Stimulated activated CD4-positive, alpha-beta T cell treated with anti-CD3 and anti-CD28 coated beads, Interleukin-12 subunit alpha, Interleukin-12 subunit beta, amount 100 ng/mL, for 24 hours (primary cell): ENCODE measurements at regions not wholly inside any gene's neighbourhood (a gene's known extent, or its start where the extent isn't known, plus 50 kb on each side); places are given as distances from the start of the nearest gene placed in this dataset.

ENCODE experiments used
- DNase-seq, 2 experiments: peaks; one replicate each; pipeline ENCODE4 v3.0.0-alpha.2; 2020; ENCODE audit warnings: low read depth in 2 of 2

DNA sequence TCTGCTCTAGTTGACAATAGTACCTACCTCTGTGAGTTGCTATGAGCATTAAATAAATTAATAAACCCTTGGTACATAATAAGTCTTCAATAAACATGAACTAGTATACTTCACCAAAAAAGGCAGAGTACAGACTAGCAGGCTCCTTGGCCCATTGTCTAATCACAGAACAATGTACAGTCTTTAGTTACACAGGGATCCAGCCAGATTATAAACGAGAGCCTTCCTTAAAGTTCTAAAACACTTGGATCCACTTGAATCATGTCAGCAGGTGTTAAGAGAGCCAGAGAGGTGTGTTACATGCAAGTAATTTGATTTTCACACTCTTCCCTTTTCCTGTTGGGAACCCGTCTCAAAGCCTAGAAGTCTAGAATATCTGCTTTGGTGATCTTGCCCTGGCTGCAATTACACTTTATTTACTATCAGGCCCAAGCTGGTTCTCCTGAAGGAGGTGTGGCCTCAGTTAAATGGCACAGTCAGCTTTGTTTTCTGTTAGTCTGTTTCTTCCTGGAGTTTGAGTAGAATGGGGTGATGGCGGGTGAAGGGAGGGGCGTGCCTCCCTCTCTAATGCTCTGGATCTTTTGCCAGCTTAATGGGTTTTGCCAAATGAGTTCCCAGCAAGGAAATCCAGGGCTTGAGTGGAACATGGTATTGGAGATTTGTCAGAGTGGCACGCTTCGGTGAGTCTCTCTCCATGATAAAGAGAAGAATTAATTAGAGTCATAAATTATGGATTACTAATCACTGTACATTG is 570.9 kb upstream of the CAMK1G start:
- no peak for DNase-seq

DNA sequence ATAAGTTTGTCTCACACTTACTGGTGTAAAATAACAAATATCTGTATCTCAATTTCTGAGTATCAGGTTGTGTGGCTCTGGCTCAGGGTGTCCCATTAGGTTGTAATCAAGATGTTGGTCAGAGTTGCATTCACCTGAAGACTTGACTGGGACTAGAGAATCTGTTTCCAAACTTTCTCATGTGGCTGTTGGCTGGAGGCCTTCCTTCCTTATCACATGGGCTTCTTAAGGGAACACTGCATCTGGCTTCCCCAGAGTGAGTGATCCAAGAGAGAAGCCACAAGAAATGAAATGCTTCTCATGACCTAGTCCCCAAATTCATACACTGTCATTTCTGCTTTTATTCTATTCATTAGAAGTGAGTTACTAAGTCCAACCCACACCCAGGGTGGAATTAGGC is 568.4 kb upstream of the CAMK1G start:
- no peak for DNase-seq

DNA sequence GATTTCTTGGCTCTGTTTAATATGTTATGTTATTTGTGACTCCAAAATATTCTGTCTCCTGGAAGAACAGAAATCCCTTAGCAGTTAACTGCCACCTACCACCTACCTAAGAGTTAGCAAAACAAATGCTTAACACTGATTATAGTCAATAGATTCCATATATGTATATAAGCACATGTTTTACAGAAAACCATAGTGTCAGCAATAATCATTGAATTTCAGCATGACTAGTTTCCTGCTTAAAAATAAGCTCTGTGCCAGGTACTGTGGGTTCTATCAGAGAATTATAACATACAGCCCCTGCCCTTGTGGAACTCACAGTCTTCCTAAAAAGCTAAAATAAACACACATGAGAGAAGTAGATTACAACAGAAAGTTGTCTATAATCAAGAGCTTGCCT is 561.9 kb upstream of the CAMK1G start:
- DNase-seq = no peak

DNA sequence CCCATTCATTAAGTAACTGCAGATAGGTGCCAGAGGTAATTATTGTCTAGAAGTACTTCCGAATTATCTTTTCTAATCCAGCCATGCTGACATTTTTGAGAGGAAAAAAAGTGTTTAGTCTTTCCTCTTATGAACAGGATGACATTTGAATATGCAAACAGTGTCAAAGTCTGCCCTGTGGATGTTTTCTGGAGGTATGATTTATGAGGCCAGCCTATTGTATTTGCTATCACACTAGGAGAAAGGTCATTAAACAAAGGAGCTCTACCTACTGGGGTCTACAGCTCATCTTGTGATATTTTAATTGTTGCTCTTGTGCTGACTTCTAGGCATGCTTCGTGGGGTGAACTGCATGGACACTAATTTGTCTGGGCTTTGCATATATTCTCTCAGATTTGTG is 559.7 kb upstream of the CAMK1G start:
- no peak for DNase-seq

DNA sequence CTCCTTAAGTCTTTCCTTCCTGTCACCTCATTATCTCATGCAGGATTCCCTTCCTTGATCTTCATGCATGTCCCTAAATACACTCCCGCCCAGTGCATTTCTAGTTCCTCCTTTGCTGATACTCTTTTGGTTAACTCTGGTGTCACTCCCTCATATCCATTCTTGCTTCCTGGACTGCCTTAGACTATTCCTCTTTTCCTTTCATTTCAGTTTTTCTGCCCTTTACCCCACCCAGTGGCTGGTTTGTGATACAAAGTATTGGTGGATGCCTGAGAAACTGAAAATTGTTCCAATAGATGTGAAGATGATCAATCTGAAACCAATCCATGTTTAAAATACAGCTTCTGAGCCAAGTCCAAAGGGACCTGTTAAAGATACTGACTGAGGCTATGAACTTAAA is 553.8 kb upstream of the CAMK1G start:
- DNase-seq = no peak

DNA sequence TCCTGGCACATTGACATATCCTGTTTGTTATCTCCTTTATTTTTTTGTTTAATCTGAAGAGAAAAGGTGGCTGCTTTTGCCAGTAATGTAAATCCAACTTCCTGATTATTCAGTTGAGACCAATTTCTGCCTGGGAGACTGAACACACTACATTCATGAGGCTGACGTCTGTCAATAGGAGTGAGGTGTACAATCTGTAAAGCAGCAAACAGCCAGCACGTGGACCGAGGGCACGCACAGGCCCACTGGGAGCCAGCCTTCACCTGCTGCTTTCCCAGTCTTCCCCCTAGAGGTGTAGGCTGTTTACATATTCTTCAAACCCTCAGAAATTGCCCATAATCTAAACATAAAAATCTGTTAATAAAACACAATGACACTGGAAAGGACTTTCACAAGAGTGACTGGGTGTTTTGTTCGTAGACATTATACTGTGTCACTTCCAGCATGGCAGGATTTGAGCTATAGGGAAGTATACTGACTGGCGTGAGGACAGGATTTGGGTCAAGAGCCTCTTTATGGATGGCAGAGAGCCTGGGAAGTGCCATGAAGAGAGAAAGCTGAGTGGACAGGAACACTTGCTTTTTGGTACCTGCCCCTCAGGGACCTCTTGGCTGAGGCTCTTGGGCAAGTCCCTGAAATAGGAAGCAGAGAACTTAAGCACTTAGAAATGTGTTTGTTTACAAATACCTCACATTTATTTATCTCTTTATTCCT is 552.9 kb upstream of the CAMK1G start:
- DNase-seq = no peak

DNA sequence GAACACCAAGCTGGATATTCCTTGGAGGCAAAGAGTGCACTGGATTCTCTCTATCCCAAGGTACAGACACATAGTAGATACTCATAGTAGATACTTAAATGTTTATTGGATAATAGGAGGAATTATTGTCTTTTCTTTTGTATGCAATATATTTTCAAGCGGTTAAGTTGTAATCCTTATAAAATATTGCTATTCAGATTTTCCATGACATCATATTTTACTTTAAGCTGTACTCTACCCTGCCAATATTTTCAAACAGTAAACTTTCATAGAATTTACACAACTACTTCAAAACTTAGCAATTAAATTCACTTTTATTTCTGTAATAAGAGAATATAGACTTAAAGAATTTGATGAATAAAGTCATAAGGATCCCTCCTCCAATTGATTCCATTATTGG is 546.5 kb upstream of the CAMK1G start:
- no peak for DNase-seq

DNA sequence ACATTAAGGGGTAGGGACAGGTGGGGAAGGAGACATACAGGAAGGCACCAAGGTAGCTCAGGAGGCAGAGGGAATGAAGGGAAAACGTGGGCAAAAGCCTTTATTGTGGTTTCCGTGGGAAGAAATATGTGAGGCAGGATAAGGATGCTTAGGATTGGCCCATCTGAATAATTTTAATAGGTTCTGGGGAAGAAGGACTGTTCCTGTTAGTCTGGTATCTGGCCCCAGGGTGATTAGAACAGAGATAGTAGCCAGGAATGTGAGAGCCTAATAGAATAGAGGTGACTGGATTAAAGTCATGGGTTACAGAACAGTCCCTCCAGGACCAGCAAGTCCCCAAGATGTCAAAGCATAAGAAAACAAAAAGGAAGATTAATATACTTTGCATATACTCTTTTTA is 545.2 kb upstream of the CAMK1G start:
- DNase-seq = no peak

DNA sequence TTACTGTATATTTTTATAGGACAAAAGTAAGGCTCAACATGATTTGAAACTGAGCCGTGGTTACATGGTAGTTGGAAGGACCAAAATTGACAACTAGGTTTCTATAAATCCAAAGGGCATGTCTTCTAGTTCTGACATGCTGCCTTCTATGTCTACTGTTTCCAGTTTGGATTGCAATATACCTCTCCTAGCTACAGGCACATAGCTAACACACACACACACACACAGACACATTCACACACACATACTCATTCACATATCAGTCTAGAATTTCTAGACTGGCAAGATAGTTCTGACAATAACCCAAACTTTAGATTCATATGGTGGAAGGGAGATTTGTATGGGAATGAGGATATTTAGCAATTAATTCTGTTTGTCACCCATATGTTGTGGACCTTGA is 544.8 kb upstream of the CAMK1G start:
- no peak for DNase-seq

DNA sequence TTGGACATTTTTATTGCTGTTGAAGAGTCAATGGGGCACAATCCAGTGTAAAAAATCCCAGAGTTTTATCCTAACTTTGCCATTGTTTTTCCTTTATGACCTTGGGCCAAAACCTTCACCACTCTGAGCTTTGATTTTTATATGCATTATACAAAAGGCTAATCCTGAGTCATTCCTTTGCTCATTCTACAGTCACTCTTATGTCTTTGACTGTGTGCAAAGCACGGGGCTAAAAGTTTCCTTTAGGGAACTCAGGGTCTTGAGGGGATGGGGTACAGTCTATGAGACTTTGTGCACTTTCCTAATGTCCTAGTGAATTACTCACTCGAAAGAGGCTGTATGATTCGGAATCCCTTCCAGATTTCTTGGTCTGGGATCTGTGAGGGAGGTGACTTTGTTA is 543.2 kb upstream of the CAMK1G start:
- DNase-seq = no peak

DNA sequence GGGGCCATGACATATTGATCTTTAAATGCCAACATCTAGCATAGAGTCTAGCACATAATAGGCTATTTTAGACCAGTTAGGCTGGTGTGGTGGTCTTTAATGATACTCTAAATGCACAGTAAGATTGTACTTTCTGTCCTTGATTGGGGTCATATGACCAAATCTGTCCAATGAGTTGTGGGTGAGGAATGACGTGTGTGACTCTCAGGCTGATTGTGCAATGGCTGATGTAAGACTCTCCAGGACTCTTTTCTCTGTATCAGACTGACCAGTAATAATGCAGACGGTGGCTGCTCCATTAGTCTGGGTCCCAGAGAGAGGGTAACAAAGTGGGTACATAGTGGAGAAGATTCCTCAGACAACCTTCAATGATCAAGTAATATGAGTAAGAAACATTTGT is 541.6 kb upstream of the CAMK1G start:
- no peak for DNase-seq

DNA sequence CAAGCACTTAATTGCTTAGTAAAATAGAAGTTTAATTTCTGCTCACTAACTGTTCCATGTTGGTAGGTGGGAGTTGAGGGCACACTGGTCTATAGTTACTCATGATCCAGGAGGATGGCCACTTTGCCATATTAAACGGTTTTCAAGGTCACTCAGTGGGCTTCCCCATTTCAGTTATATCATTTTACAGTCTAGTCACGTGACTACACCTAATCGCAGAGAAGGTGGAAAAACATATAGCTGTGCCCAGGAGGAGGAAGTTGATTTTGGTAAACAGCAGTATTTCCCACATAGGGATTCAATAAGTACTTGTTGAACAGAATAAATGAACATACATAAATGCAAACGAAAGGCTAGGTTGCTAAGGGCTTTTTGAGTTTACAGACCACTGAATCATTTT is 541.1 kb upstream of the CAMK1G start:
- no peak for DNase-seq

DNA sequence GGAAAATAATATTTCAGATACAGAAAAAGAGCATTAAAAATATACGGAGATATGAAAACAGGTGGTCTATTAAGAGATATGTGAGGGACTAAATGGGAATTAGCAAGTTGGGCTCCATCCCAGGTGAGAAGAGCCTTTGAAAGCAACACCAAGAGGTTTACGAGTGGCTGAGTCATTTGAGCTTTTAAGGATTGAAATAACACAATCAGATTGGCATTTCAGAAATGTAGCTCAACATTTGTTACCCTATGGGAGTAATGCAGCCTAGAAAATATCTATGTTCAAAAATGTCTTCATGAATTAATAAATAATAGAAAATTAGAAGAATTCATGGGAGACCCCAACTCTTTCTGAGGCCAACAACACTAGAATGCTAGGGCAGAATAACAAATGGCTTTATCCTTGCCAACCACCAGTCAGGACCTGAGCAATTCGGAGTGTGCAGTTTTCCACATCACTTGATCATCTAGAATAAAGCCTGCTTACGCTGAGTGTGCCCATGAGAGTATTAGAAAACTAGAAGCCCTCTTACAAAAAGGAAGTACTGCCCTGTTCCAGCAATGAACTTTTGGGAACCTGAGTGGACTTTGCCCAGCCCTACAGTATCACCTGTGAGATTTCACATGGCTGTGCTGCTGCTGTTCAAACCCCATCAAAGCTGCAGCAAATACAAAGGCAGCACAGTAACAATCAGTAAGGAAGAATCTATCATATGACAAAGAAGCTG is 538.0 kb upstream of the CAMK1G start:
- no peak for DNase-seq

DNA sequence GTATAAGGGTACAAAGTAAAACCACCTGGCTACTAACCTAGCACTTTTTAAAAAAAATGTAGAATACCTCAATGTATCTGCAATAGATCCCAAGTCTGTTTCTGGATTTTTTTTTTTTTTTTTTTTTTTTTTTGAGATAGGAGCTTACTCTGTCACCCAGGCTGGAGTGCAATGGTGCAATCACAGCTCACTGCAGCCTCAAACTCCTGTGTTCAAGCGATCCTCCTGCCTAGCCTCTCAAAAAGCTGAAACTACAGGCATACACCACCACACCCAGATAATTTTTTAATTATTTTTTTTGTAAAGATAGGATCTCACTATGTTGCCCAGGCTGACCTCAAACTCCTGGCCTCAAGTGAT is 537.5 kb upstream of the CAMK1G start:
- no peak for DNase-seq

DNA sequence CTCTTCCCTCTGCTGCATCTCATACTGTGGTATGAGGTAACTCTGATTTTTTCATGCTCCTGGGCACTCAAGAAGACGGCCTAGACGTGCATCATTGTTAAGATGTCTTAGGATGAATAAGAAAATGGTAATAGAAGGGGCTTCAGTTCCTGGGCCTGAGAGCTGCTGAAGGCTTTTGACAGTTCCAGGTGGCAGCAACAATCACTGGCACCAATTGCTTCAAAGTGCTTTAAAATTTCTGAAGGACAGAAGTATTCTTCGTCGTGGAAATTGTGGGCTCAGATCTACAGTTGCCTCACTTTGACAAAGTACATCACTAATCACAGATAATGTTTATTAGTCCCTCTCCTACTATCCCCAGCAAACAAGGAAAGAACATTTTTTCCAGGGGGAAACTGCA is 536.6 kb upstream of the CAMK1G start:
- no peak for DNase-seq

DNA sequence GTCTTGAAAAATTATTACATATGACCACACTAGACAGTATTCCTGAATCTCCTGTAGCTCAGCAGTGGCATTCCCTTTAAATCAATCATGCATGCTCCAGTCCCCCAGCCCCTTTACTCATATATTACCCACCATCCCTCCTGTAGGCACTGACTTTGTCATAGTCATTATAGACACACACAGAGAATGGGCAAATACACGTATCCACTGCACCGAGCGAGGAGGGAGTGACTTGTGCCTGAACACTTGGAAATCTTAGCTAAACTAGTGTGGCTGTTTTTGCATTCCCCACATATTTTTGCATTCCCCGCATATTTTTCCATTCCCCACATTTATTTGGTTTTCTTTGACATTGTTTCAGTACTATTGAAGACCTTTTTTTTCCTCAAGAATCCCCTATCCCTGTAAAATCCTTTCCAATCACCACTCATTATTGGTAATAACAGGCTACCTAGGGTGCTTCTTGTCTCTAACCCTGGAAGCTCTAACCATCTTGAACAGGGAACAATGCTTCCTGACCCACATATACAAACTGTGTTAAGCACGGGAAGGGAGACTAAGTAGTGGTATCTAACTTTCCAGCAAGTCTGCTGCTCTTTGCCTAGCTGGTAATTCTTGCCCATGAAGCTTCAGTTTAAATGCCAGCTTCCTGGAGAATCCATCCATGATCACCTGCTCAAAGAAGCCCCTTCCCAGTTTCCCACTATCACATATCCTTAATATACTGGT is 534.4 kb upstream of the CAMK1G start:
- no peak for DNase-seq

DNA sequence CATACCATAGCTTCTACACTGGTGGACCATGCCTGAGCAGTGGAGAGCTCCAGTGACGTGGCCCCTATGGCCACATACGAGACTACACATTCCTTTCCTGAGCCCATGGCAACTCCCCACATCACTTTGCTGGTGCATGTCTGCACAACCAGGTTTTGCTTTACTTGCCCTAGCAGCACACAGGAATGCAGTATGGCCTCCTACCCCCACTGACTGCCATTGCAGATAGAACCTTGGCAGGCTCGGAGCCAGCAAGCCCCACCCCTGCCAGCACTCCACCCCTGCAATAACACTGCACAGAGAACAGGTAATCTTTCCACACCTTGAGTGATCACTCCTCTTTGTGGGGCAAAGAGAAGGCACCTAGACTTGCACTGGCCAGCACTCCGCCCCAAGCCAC is 531.9 kb upstream of the CAMK1G start:
- no peak for DNase-seq

DNA sequence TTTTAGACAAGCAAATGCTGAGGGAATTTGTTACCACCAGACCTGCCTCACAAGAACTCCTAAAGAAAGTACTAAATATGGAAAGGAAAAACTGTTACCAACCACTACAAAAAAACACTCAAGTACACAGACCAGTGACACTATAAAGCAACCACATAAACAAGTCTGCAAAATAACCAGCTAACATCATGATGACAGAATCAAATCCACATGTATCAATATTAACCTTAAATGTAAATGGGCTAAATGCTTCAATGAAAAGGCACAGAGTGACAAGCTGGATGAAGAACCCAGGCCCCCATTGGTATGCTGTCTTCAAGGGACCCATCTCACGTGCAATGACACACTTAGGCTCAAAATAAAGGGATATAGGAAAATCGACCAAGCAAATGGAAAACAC is 529.9 kb upstream of the CAMK1G start:
- no peak for DNase-seq

DNA sequence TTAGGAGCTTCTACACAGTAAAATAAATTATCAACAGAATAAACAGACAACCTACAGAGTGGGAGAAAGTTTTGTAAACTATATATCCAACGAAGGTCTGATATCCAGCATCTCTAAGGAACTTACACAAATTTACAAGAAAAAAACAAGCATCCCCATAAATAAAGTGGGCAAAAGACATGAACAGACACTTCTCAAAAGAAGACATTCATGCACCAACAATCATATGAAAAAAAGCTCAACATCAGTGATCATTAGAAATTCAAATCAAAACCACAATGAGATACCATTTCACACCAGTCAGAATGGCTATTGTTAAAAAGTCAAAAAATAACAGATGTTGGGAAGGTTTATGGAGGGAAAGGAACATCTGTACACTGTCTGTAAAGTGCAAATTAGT is 526.4 kb upstream of the CAMK1G start:
- DNase-seq = no peak

DNA sequence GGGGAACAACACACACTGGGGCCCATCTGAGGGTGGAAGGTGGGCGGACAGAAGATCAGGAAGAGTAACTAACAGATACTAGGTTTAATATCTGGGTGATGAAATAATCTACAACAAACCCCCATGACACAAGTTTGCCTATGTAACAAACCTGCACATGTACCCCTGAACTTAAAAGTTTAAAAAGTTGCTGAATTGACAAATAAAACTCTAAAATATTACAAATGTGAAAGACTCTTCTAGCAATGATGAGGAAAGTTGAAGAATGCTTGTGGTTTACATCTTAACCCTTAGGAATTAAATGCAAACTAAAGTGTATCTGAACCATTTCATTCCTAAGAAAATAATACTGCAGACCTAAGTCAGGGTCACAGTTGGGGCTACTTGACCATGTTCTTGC is 525.6 kb upstream of the CAMK1G start:
- no peak for DNase-seq

DNA sequence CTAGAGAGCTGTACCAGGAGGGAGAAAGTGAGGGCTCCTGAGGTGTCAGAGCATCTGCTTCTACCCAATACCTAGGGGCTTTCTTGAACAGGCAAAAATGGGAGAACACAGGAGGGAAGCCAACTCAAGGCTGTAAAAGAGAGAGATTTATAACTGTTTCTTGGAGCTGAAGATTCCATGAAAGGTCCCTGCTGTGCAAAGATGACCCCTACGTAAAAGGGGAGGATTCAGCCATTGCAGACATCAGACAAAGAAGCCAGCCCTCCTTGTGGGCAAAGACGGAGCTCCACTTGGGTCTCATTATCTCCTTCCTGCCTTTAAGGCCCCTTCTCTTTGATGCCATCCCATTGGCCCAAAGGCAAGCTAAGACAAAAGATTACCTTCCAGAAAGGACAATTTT is 524.1 kb upstream of the CAMK1G start:
- DNase-seq = no peak

DNA sequence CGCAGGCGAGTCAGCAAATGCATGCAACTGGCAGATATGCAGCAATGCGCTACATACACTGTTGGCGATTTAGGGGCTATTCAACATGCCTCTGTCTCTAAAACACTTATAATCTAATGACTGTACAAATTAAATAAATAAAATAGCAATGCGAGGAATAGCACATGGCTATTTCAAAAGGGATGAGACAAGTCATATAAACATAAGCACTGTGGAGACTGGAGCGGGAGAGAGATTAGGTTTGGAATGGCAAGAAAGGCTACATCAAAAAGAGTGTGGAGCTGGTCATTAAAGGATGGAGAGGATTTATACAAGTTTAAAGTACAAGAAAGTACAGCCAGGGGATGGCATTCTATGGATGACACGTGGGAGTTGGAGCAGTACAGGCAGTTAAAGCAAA is 523.5 kb upstream of the CAMK1G start:
- DNase-seq = no peak
